HUDEP-2 (cell line): ENCODE measurements at regions not wholly inside any gene's neighbourhood (a gene's known extent, or its start where the extent isn't known, plus 50 kb on each side); places are given as distances from the start of the nearest gene placed in this dataset.

ENCODE experiments used
- DNase-seq, 76 experiments: peaks; one replicate each; lab custom pipeline; 2025; ENCODE audit not compliant: unreplicated experiment in 76 of 76; lab: John Stamatoyannopoulos, UW

DNA sequence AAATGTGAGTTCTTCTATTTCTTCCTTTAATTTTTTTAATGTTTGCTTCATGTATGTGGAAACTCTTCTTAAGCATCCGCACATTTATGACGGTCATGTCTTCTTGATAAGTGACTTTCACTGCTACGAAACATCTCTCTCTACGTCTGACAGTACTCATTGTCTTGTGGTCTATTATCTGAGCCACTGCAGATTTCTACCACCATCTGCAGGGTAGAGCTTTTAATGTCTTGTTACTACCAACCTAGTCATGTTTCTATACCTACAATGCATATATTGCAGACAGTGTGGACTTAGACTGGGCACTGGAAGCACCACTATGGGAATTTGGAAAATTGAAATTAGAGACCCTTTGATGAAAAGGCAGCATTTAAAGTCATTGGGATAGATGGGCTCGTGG lies 75.4 kb upstream of the ARHGEF7 start:
- peak in 4 of 76 experiments; percentile 3 to 15 (median 8) for DNase-seq

DNA sequence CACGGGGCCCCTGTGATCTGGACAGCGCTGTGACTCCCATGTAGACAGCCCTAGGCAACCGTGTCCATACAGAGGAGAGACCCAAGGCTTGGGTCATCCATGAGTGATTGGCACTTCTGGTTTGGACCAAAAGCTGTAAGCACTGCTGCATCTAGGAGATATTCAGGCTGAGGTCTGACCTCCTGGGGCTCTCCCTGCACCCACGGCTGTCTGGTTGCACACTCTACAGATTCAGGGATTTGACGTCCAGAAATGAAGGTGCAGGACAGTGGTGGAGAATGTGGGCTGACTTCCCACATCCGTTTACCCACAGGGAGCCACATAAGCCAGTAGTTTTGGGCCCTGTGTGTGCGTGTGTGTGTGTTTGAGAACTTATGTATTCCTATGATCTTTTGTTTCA lies 76.2 kb upstream of the ARHGEF7 start:
- DNase-seq = no peak

DNA sequence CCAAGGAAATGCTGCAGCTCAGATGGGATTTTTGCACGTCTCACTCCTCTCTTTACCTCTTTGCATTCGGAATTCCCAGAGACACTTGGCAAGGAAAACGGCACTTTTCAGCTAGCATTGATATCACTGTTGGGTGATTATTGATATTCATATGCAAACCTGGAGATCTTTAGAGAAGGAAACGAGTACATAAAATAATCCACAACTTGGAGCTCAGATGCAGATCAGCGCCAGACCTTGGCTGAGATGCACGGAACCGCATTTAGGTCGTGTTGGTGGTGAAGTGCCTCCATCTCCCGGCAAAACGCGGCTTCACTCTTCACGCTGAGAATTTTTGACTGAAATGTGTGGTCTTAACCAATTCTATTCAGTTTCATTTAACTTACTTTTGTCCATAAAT lies 77.2 kb upstream of the ARHGEF7 start:
- no peak for DNase-seq

DNA sequence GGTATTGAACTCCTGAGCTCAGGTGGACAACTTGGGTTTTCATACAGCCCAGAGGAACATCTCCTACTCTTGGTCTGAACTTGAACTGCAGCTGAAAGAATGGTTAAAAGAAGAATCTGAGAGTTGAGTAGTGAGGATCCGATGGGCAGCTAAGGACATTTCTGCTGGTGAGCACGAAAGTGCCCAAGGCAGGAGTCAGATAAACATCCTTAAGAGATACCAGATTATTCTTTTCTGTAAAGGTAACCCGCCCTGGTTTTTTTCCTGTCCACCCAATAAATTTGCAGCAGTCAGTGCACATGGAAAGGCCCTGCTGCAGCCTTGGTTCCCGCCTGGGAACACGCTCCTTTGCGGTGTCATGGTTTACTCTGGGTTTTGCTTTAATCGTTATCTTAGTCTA lies 78.4 kb upstream of the ARHGEF7 start:
- DNase-seq = no peak

DNA sequence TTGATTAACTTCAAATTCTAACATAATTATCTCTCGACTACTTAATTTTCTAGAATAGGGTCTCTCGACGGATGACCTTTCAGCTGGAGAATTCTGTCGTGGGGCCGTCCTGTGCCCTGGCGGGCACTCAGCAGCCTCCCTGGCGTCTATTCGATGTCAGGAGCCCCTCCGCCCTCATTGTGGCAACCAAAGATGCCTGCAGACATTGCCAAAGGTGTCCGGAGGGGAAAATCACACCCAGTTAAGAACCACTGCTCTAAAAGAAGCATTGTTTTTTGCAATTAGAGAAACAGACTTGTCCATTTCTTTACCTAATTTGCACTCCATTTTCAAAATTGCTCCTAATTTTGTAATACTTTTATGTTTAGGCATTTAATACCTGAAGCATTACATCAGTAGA lies 79.2 kb upstream of the ARHGEF7 start:
- no peak for DNase-seq

DNA sequence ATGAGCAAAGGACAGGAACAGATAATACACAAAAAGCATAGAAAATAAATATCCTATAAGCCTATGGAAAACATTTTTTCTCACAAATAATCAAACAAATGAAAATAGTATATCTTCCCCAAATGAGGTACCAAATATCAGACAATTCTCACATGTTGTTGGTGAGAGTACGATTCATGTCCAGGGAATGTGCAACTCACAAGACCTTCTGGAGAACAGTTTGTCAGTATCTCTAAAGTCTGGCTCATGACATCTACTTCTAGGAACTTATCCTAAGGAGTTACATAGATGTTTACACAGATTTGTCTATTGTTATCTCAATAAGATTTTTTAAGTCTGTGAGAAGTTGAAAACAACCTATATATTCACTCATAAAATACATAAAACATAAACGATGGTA lies 80.3 kb upstream of the ARHGEF7 start:
- no peak for DNase-seq

DNA sequence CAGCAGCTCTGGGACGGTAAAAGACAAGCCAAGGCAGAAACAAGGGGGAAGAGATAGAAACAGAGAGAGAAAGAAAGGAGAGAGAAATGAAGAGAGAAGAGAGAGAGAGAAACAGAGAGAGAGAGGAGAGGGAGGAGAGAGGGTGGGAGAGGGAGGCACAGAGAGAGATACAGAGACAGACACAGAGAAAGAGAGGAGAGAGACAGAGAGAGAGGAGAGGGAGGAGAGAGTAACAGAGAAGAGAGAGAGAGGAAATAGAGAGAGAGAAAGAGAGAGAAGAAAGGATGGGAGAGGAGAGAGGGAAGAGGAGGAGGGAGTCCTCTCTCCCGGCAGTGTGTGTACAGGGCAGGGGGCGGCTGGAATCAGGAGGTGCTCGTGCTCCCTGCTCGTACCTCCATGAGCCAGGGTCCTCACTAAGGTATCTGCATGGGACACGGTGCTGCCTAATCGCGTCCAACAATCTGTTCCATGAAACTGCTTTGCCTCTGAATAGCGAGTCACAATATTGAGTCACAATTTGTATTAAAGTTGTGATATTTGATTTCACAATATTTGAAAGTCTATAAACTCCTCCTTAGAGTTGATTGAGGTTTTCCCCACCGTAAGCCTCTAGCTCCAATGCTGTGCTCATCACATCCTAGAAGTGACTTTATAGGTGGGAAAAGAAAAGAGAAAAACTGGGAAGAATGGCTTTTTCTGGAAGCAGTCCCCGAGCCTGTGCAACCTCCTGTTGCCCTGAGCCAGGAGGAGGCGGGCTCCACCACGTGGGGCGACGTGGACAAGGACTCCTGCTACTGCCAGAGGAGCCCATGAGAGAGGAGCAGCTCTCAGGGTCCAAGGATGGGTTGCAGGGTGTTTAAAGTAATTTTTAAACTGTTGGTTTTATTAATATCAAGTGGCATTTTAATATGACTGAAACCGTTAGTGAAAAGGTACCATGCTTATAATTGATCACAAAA lies 81.7 kb upstream of the ARHGEF7 start:
- DNase-seq = peak in 1 of 76 experiments; percentile 14

DNA sequence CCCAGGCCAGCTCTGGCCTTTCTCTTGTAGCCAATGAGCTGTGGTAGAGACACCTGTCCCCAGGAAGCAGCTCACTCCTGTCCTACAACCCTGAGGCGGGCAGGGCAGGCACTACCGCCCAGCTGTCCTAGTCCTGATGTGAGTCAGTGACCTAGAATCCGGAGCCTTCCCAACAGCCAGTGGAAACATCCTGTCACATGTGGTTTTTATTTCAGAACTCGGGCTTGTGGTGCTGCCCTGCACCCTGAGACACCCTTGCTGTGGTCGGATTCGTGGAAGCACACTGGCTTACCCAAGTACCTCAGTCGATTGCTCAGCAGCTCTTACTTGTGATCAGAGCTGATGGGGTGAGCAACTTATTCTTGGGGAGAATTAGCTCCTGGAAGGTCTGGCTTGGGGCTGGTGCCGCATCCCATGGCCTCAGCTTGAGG lies 83.6 kb upstream of the ARHGEF7 start:
- DNase-seq = no peak

DNA sequence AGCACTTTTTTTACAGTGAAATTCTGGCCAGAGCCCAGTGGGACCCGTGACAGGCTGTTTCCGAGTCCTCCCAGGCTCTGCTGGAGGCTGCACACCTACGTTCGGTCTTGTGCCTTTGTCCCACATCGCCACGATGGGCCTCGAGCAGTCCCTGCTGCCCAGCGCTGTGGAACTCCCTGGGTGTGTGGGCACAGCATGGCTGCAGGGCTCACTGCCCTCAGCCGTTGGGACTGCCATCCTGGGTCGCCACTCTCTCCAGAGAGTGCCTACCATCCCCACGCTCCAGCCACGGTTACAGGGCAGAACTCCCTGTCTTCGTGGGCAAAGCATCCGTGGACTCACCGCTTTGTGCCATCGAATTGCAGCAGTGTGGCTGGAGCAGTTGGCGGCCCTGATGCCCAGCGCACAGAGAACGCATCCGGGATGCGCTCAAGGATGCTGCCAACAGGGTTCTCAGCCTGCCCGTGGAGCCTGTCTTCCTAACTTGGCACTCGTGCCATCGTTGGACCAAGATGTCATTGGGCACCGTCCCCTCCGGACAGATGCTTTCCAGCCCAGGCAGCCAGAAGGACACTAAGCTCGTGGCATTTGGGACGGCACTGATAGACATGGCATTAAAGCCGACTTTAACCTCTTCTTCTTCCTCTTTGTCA lies 85.0 kb upstream of the ARHGEF7 start:
- no peak for DNase-seq

DNA sequence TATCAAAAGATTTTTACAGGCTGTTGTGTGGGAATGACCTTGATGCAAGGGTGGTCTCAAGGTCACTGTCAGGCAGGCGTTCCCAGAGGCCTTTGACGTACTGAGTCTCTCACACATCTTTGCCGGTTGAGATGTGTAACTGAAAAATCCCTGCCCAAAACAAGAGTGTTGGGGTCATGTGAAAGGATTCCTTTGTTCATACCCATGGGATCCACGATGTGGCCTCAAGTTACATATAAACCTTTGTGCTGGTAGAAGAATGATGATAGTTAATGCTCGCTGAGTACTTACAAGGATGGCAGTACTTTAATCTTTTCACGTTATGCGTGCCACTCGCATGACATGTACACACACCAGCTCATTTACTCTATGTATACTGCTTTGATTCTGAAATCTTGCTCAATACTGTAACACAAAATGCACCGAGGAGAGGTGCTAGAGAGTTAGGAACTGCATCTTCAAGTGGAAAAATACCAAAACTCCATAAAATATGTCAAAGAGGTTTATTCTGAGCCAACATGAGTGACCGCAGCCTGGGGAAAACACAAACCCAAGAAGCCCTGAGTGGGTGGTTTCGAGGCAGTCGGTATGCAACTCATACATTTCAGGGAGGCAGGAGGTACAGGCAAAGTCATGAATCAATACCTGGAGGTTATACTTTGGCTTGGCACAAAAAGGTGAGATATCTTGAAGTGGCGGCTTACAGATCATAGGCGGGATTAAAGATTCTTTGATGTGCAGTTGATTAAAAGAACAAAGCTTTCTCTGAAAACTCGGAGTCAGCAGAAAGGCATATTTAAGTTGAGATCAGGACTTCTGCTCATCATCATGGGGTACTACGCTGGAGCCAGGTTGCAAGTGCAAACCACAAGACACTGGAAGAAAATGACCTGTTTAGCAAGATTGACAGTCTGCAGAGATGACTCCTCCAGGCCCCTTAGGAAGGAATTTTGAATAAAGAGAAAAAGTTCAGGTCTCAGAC lies 87.4 kb upstream of the ARHGEF7 start:
- DNase-seq = no peak

DNA sequence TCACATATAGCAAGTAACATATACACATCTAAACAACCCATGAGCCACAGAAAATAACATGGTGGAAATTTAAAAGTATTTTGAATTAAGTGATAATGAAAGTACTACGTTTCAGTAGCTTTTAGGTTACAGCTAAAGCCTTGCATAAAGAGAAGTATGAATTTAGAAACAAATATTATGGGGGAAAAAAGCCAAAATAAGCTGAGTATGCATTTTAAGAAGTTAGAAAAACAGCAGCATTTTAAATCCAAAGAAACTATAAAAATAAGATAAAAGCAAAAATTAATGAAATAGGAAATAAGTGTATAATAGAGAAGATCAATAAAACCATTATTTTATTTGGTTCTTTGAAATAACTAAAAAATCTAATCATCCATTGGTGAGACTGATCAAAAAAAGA lies 89.8 kb upstream of the ARHGEF7 start:
- DNase-seq = no peak

DNA sequence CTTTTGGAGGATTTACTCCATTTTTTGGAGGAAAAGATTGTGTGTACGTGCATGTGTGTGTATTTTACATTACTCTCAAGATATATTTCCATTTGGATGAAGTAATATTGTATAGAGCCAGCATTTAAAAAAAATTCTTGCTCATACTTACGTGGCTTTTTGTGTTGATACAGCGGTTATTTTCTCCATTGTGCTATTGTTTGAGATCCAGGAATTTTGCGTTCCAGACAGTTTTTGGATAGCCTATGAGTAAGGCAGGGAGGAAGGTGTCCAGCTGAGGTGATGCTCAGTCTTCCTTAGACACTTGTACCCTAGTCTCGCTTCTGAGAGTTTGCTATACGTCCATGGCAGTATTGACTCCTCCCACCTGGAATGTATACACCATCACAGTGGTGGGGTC lies 92.2 kb upstream of the ARHGEF7 start:
- DNase-seq = no peak

DNA sequence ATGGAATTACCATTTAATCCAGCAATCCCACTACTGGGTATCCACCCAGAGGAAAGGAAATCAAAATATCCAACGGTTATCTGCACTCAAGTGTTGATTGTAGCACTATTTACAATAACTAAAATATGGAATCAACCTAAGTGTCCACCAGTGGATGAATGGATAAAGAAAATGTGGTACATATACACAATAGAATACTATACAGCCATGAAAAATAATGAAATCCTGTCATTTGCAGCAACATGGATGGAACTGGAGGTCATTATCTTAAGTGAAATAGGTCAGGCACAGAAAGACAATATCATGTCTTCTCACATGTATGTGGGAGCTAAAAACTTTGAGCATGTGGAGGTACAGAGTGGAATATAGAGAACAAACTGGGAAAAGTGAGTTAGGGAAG lies 92.9 kb upstream of the ARHGEF7 start:
- no peak for DNase-seq

DNA sequence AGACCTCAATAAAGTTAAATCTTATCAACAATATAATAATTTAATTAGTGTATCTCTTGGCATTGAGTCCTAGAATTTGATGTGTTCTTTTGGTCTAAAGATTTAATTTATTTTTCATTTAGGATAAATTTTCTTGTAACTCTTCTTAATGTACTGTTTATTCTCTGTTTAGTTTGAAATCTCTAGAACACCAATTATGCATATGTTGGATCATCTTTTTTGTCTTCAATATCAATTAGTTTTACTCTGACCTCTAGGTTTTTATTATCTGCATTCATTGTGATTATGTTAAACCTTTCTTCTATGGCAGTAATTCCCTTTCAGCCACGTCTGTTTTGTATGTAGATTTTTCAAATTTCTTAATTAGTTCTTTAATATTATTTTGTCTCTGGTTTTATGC lies 93.8 kb upstream of the ARHGEF7 start:
- no peak for DNase-seq

DNA sequence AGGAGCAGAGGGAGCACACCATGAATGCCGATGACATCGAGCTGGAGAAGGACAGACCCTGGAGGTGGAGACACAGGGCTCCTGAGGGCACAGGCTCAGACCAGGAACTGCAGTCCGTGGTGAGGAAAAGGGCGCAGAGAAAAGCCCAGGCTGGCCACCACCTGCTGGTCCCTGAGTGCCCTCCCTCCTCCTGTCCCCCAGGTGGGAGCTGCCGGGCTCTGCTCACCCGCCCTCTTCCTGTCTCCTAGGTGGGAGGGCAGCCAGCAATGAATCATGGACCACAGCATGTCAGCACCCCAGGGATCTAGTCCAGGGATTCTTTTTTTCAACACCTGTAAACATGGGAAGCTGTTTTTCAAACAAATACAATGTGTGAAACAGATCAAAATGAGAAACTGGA lies 94.6 kb upstream of the ARHGEF7 start:
- no peak for DNase-seq

DNA sequence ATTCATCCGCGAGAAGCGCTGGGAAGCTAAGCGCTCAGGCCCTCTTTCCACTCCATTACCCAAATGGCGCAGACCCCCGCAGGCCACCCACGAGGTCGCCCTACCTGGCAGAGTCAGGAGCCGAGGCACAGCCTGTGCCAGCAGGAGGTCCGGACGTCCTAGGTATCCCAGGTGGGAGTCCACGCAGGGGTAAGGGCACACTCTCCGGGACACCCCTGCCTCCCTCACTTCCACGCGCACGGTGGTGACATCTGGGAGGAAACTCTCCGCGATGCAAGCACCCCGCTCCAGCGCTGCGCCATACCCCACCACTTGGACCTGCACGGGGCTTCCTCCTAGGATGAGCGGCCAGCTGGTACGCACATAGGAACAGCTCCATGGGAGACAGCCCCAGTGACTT lies 95.1 kb upstream of the ARHGEF7 start:
- no peak for DNase-seq

DNA sequence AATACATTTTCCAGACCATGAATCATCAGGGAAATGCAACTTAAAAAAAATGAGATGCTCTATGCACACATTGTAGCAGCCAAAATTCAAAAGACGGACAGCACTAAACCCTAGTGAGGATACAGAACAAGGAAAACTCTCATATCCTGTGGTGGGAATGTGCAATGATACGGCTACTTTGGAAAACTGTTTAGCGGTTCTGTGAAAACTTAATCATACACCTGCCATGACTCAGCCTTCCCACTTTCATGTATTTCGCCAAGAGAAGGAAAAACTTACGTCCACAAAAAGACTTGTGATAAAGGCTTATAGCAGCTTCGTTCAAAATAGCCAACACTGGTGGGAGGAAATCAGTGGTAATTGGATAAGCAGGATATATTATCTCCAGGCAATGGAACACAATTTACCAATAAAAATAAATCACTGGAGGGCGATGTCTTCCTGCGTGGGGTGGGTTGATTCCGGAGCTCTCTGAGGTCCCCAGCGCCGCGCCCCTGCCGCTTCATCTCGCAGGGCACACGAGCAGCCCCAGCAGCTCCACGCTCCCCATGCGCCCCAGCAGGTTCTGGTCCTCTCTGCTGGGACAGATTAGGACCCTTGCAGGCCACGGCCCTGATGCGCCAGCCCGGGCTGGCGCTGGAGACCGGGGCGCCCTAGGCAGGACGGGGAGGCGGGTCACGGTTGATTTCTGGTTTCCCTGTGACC lies 97.2 kb upstream of the ARHGEF7 start:
- no peak for DNase-seq

DNA sequence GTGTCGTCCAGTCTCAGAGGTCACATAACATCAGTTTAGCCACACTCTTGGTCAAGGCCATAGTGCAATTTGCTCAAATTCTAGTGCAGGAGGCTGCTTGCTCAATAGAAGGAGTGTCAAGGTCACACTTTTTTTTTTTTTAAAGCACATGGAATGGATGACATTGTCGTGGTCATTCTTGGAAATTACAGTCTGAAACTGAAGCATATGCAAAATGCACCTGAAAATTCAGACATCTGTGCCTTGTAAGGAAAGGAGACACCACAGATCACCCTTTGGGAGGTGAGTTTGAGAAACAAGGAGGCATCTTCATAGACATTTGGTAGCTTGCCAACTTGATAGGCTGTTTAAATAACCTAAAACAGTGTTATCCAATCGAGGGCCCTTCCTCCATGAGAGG lies 98.3 kb upstream of the ANKRD10 start:
- DNase-seq = no peak

DNA sequence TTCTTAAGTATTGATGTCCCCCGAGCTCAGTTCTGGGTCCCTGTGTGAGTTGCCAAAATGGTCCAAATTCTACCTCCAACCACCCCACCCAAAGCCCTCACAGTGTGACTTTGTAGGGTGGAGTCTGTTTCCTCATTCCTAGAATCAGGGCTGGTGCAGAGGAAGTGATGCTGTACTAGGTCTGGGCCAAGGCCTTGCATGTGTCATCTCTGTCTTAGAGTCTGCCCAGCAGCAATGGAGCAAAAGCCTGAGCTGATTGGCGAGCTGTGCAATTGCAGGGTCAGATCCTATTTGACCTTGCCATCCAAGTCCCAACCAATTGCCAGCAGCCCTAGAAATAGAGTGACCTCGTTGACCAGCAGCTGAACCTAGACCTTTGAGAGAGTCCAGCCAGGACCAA lies 97.0 kb upstream of the ANKRD10 start:
- no peak for DNase-seq

DNA sequence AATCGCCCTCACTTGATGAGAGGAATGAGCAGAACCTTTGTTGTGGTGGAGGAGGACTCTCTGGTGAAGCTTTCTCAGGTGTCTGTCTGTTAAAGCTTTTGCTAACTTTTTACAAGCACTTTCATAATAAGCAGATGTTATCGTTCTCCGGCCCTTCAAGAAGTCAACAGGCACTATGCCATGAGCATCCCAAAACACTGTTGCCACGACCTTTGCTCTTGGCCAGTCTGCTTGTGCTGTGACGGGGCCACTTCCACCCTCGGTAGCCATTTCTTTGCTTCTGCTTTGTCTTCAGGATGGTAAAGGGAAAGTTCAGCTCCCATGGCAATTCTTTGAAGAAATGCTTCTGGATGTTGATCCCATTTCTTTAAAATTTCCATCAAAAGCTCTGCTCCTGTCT lies 93.5 kb upstream of the ANKRD10 start:
- DNase-seq = no peak
